ENCODE measurements at regions not wholly inside any gene's neighbourhood (a gene's known extent, or its start where the extent isn't known, plus 50 kb on each side); places are given as distances from the start of the nearest gene placed in this dataset.

GRCh38 chr4:13298655-13299054 lies 185.5 kb downstream of the RAB28 start:
- no peak overlapping the region for H2BK15ac ChIP-seq (ENCODE audit: low read length)
- DNase-seq (ENCODE audit: low read depth in 1 of 2, low spot score in 2 of 2) = no peak
- H4K91ac ChIP-seq (replicated peaks; ENCODE audit: insufficient read length, low read length) = no peak overlapping the region
- ChIA-PET POLR2A (ENCODE audit: partially characterized antibody) (no interaction called here), CTCF (ENCODE audit: partially characterized antibody) (interaction anchor here (0.5 kb wide), 1 partner anchor 10 kb away, joined by 3 read pairs; no protein-coding TSS in a partner anchor)
- no peak overlapping the region for H2BK120ac ChIP-seq (replicated peaks; ENCODE audit: low read depth, low read length)
- H3K18ac ChIP-seq (ENCODE audit: extremely low read depth, low read length) = no peak overlapping the region
- peaks cover 3 to 11% of the 10 kb centered on the region in 2 experiments; a peak in 2 of 4 replicates for H3K9me3 ChIP-seq (ENCODE audit: insufficient read depth in 2 of 2, low read depth in 1 of 2, low read length in 1 of 2)
- H4K8ac ChIP-seq (ENCODE audit: extremely low read depth, insufficient read depth, low read length) = no peak overlapping the region
- no peak overlapping the region for H3K4ac ChIP-seq (replicated peaks; ENCODE audit: insufficient read length, low read depth, low read length)
- H3K27ac ChIP-seq (ENCODE audit: low read depth, low read length) = no peak overlapping the region
- no peak overlapping the region for H2BK5ac ChIP-seq (ENCODE audit: low read depth, low read length)
- no peaks in the 10 kb centered on the region for H4K20me1 ChIP-seq (replicated peaks in 1 of 2; ENCODE audit: control insufficient read depth in 1 of 2, insufficient read depth in 2 of 2, low read length in 2 of 2)
- H3K4me2 ChIP-seq (ENCODE audit: insufficient read depth in 1 of 2, low read depth in 2 of 2, low read length in 2 of 2) = no peak overlapping the region
- H3K36me3 ChIP-seq (ENCODE audit: control insufficient read depth in 2 of 4, insufficient read depth in 4 of 4, low read length in 3 of 4) = no peaks in the 10 kb centered on the region
- WGBS, 2 experiments (ENCODE audit: extremely low coverage in 1 of 2, insufficient coverage in 1 of 2, insufficient read length in 1 of 2, insufficient replicate concordance in 2 of 2, low coverage in 1 of 2, low lambda C conversion rate in 2 of 2, missing lambda C conversion rate in 1 of 2) = 94% methylated on average over 12 of the region's 15 CpGs; no CpG with 5 or more reads in 1 of the 2 experiments
- no peak overlapping the region for H3K23ac ChIP-seq (ENCODE audit: insufficient read length)
- H3K9ac ChIP-seq (replicated peaks in 1 of 4; ENCODE audit: extremely low read depth in 1 of 4, low read depth in 3 of 4, low read length in 3 of 4) = no peak overlapping the region
- no peaks in the 10 kb centered on the region for H3K23me2 ChIP-seq (ENCODE audit: low read depth, low read length)
- no peak overlapping the region for H2AFZ ChIP-seq (ENCODE audit: low read length)
- no peak overlapping the region for H2BK20ac ChIP-seq (ENCODE audit: low read length)
- H3K79me2 ChIP-seq (ENCODE audit: control insufficient read depth in 1 of 2, insufficient read depth in 2 of 2, low read length in 2 of 2) = no peaks in the 10 kb centered on the region
- no peak for FAIRE-seq
- no peak overlapping the region for H3K14ac ChIP-seq (ENCODE audit: insufficient read length)
- no peaks in the 10 kb centered on the region for H3K27me3 ChIP-seq (replicated peaks in 1 of 4; ENCODE audit: control insufficient read depth in 3 of 4, extremely low read depth in 1 of 4, insufficient read depth in 3 of 4, low read length in 3 of 4)
- no peak overlapping the region for H2AK5ac ChIP-seq (ENCODE audit: low read depth, low read length)
- no peaks in the 10 kb centered on the region for H3K79me1 ChIP-seq (ENCODE audit: low read depth, low read length)
- H3K4me1 ChIP-seq (replicated peaks in 1 of 4; ENCODE audit: control insufficient read depth in 3 of 4, insufficient read depth in 4 of 4, low read length in 3 of 4) = no peaks in the 10 kb centered on the region
- no peak overlapping the region for H2BK12ac ChIP-seq (ENCODE audit: low read depth, low read length)
- H3K56ac ChIP-seq (replicated peaks; ENCODE audit: insufficient read length, low read depth, low read length) = no peak overlapping the region
- no peak overlapping the region for H4K5ac ChIP-seq (ENCODE audit: insufficient read length, low read depth, low read length)
- H3K4me3 ChIP-seq (ENCODE audit: extremely low read depth in 1 of 4, insufficient read depth in 2 of 4, low read depth in 3 of 4, low read length in 4 of 4) = no peak overlapping the region
- TF ChIP-seq JUN (IDR thresholded peaks at IDR 0.05; ENCODE audit: low read depth, low read length) (no peak), CTCF (IDR thresholded peaks at IDR 0.05; ENCODE audit: control extremely low read depth in 1 of 3, insufficient read depth in 1 of 3, low read depth in 1 of 3, low read length in 3 of 3) (no peak), SAP30 (IDR thresholded peaks at IDR 0.05; ENCODE audit: insufficient read depth, insufficient replicate concordance, low read length) (no peak), KDM5A (IDR thresholded peaks at IDR 0.05; ENCODE audit: low read length) (no peak), POU5F1 (IDR thresholded peaks at IDR 0.05; ENCODE audit: low read depth, low read length) (no peak), SIN3A (conservative IDR thresholded peaks at IDR 0.05 in 1 of 2, IDR thresholded peaks at IDR 0.05 in 1 of 2; ENCODE audit: low read depth in 1 of 2, low read length in 2 of 2) (no peak), TEAD4 (IDR thresholded peaks at IDR 0.05; ENCODE audit: low read depth, low read length) (no peak), HDAC6 (IDR thresholded peaks at IDR 0.05; ENCODE audit: low read depth, low read length) (no peak), MAX (IDR thresholded peaks at IDR 0.05) (no peak), RAD21 (IDR thresholded peaks at IDR 0.05 in 1 of 2, conservative IDR thresholded peaks at IDR 0.05 in 1 of 2; ENCODE audit: low read depth in 2 of 2, low read length in 2 of 2) (no peak), NANOG (IDR thresholded peaks at IDR 0.05; ENCODE audit: insufficient read depth, low read depth, low read length, poor library complexity, severe bottlenecking) (no peak)
